Spleen (tissue), 7 donors: ENCODE measurements at regions not wholly inside any gene's neighbourhood (a gene's known extent, or its start where the extent isn't known, plus 50 kb on each side); places are given as distances from the start of the nearest gene placed in this dataset.

Experiments
- CTCF ChIP-seq, 11 experiments: fragments of 200-600 bp in 7 of 11; fragments of 450-650 bp in 4 of 11; sonication (generic) in 4 of 11; IDR thresholded peaks in 8 of 11; conservative IDR thresholded peaks in 3 of 11; 1 replicate in 7 of 11; 2 replicates in 4 of 11; pipeline versions ENCODE4 v1.4.0 to v1.8.0; 2016 to 2021; ENCODE audit warnings: antibody characterized with exemption in 11 of 11, inconsistent platforms in 4 of 11, mild to moderate bottlenecking in 1 of 11
- POLR2A ChIP-seq, 3 donors: fragments of 450-650 bp; IDR thresholded peaks; one replicate each; pipeline ENCODE4 v1.5.1; 2017; ENCODE audit warnings: antibody characterized with exemption in 3 of 3, mild to moderate bottlenecking in 1 of 3
- donor health status: DM: no; HTN: no; CAD: no; lungs with moderate emphysema.
- donor health status: DM: no; HTN: no; CAD: no.
- donor health status: DM: no; HTN: no; CAD: no.

GRCh38 chr15:55026381-55026780, 170.4 kb downstream of the RSL24D1 start:
- TF ChIP-seq CTCF (IDR thresholded peaks at IDR 0.05 in 8 of 11, conservative IDR thresholded peaks at IDR 0.05 in 3 of 11) (no peak), POLR2A (IDR thresholded peaks at IDR 0.05) (no peak)
